Midbrain (tissue), 1 donor: ENCODE measurements at regions not wholly inside any gene's neighbourhood (a gene's known extent, or its start where the extent isn't known, plus 50 kb on each side); places are given as distances from the start of the nearest gene placed in this dataset.

ENCODE experiments used
- DNase-seq: peaks from one replicate; lab custom pipeline; 2025; lab: John Stamatoyannopoulos, UW

DNA sequence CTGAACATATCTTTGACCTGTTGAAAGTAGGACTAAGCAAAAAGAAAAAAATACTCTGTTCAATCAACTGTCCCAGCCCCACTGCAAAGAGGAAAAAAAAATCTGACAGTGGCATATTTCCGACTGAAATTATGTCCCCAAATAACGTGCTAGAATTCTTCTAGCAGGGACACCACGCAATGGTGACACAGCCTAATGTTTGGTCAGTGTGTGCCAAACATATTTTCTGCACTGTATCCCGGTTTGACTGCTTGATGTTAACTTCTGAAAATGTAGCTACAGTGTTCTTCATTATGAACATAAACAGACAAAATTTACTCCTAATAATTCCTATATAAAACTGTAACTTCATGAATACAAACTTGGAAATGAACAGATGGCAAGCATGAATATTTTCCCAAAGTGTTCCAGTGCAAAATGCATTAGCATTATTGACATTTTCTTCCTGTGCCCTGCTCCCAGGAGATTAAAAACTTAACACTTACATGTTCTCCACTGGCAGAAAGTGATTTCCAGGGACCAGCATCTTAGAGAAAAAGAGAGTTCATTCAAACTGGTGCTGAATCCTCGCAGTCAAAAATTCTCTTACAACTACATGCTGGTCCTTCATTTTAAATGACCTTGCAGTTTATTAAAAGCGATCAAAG is 72.4 kb upstream of the SYT1 start:
- DNase-seq, result no peak

DNA sequence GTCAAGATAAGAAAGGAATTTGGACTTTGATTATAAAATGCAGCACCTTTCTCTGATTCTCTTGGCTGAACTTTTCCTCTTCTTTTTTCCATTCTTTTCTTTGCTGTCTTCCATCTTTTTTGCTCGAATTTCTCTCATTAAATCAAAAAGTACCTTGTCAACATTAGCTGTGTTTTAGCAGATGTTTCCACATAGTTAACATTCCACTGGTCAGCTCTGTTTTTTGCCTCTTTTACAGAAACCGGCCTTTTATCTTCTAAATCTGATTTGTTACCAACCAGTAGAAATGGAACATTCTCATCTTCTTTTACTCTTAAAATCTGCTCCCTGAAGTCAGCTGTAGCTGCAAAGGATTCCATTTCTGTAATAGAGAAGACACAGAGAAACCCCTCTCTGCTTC is 71.1 kb upstream of the SYT1 start:
- DNase-seq, result no peak

DNA sequence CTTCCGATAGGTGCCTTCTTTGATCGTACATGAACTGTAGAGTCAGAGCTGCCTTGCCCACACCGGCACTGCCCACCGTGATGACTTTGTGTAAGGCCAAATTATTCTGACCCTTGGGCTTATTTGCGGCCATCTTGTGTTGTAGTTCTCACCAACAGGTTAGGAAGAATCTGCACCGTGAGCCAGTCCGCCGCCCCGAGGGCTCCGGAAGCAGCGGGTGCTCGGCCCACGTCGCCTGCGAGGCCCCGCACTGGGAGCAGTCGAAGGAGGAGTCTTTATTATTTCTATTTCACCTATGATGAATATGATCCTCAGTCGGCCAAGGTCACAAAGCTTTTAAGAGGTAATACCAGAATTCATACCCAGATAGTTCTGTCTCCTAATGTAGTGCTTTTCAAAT is 70.6 kb upstream of the SYT1 start:
- DNase-seq, result no peak

DNA sequence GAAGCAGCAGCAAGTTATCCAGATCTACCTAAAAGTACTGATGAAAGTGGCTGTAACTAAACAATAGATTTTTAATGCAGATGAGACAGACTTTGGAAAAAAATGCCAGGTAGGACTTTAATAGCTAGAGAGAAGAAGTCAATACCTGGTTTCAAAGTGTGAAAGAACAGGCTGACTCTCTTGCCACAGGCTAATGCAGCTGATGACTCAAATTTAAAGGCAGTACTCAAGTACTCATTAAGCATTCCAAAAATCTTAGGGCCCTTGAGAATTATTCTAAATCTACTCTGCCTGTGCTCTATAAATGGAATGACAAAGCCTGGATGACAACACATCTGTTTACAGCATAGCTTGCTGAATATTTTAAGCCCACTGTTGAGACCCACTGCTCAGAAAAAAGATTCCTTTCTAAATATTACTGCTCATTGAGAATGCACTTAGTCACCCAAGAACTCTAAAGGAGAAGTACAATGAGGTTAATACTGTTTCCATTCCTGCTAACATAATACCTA is 68.6 kb upstream of the SYT1 start:
- DNase-seq, result no peak

GRCh38 chr12:78797196-78797931 is 67.2 kb upstream of the SYT1 start:
- DNase-seq, result no peak

DNA sequence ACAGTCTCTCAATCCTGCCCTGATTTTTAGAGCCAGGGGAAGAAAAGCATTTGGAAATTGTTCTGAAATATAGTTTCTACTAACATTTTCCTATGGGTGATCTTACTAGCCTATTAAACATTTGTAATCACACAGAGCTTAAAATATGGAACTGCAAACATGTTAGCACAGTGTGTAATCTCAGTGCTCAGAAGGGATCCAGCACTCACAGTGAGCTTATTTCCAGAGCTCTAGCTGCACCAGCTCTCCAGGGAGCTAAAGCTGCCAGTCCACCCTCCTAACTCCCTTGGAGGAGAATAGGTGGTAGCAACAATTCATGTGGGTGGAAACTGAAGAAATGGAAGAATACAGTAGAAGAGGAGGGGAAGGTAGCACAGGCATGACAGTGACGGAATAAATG is 64.9 kb upstream of the SYT1 start:
- DNase-seq, result no peak

DNA sequence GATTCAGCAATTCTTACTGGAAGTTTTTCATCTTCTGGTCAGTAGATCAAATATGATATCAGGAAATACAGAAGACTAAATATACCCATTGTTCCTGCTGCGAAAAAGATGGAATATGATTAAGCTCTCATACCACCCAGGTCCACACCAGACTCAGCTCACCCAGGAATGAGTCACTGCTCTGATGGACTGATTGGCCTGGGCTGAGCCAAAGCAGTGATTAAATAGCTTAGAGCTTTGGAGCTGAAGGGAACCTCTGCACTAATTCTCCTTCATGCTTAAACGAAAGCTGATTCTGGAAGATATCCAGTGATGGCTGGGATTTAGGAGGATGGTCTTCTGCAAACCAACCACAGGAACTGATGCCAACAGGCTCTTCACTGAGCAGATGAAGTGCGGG is 62.0 kb upstream of the SYT1 start:
- no peak for DNase-seq

GRCh38 chr12:78804262-78804661 is 60.3 kb upstream of the SYT1 start:
- DNase-seq, result no peak
